ENCODE measurements at regions not wholly inside any gene's neighbourhood (a gene's known extent, or its start where the extent isn't known, plus 50 kb on each side); places are given as distances from the start of the nearest gene placed in this dataset.

DNA sequence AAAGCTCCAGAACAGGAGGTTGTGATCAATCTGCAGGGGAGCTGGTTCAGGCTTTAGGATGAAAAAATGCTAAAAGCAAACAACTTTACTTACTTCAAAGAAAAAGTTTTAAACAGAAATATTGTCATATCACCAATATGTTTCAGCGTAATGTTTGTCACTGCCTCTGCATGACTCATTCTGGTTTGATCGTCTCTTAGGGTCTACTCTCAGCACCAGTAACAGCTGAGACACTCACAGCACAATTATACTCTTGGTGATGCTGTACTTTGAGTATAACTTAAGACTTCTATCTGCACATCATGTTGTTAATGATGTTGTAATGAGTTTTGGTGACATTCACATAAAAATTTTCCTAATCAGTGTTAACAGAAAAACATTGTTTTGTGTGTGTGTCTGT lies 665.4 kb downstream of the EPM2A start:
- Histone ChIP-seq H3K79me2 (ENCODE audit: control insufficient read depth in 1 of 2, insufficient read depth in 2 of 2, low read length in 2 of 2) (no peaks in the 10 kb centered on the region), H2BK12ac (ENCODE audit: low read depth, low read length) (no peak overlapping the region), H3K56ac (replicated peaks; ENCODE audit: insufficient read length, low read depth, low read length) (no peak overlapping the region), H2BK15ac (ENCODE audit: low read length) (no peak overlapping the region), H3K4ac (replicated peaks; ENCODE audit: insufficient read length, low read depth, low read length) (no peak overlapping the region), H3K27me3 (replicated peaks in 1 of 4; ENCODE audit: control insufficient read depth in 3 of 4, extremely low read depth in 1 of 4, insufficient read depth in 3 of 4, low read length in 3 of 4) (no peaks in the 10 kb centered on the region), H3K4me2 (ENCODE audit: insufficient read depth in 1 of 2, low read depth in 2 of 2, low read length in 2 of 2) (no peak overlapping the region), H2BK5ac (ENCODE audit: low read depth, low read length) (no peak overlapping the region), H3K23me2 (ENCODE audit: low read depth, low read length) (no peaks in the 10 kb centered on the region; the same call in 1 of the 2 replicates), H3K27ac (ENCODE audit: low read depth, low read length) (no peak overlapping the region), H3K9ac (replicated peaks in 1 of 4; ENCODE audit: extremely low read depth in 1 of 4, low read depth in 3 of 4, low read length in 3 of 4) (no peak overlapping the region), H4K5ac (ENCODE audit: insufficient read length, low read depth, low read length) (no peak overlapping the region), H3K4me1 (replicated peaks in 1 of 4; ENCODE audit: control insufficient read depth in 3 of 4, insufficient read depth in 4 of 4, low read length in 3 of 4) (no peaks in the 10 kb centered on the region), H3K23ac (ENCODE audit: insufficient read length) (no peak overlapping the region), H2AK5ac (ENCODE audit: low read depth, low read length) (no peak overlapping the region), H2AFZ (ENCODE audit: low read length) (no peak overlapping the region), H4K91ac (replicated peaks; ENCODE audit: insufficient read length, low read length) (no peak overlapping the region), H3K79me1 (ENCODE audit: low read depth, low read length) (no peaks in the 10 kb centered on the region), H2BK120ac (replicated peaks; ENCODE audit: low read depth, low read length) (no peak overlapping the region), H3K18ac (ENCODE audit: extremely low read depth, low read length) (no peak overlapping the region), H2BK20ac (ENCODE audit: low read length) (no peak overlapping the region), H3K14ac (ENCODE audit: insufficient read length) (no peak overlapping the region), H4K8ac (ENCODE audit: extremely low read depth, insufficient read depth, low read length) (no peak overlapping the region), H4K20me1 (replicated peaks in 1 of 2; ENCODE audit: control insufficient read depth in 1 of 2, insufficient read depth in 2 of 2, low read length in 2 of 2) (no peaks in the 10 kb centered on the region), H3K36me3 (ENCODE audit: control insufficient read depth in 2 of 4, insufficient read depth in 4 of 4, low read length in 3 of 4) (no peaks in the 10 kb centered on the region), H3K4me3 (ENCODE audit: extremely low read depth in 1 of 4, insufficient read depth in 2 of 4, low read depth in 3 of 4, low read length in 4 of 4) (no peak overlapping the region), H3K9me3 (ENCODE audit: insufficient read depth in 2 of 2, low read depth in 1 of 2, low read length in 1 of 2) (no peaks in the 10 kb centered on the region)
- 93% methylated on average over 2 of the region's 2 CpGs; no CpG with 5 or more reads in 1 of the 2 experiments for WGBS, 2 experiments (ENCODE audit: extremely low coverage in 1 of 2, insufficient coverage in 1 of 2, insufficient read length in 1 of 2, insufficient replicate concordance in 2 of 2, low coverage in 1 of 2, low lambda C conversion rate in 2 of 2, missing lambda C conversion rate in 1 of 2)
- no peak for FAIRE-seq
- CTCF ChIA-PET (ENCODE audit: partially characterized antibody), result interaction anchor here (1.2 kb wide), 1 partner anchor 29 kb away, joined by 3 read pairs; no protein-coding TSS in a partner anchor
- DNase-seq (ENCODE audit: low read depth in 1 of 2, low spot score in 2 of 2), result no peak
- POLR2A ChIA-PET (ENCODE audit: partially characterized antibody), result no interaction called here
- TF ChIP-seq CREB1 (IDR thresholded peaks at IDR 0.05) (no peak), BCL11A (IDR thresholded peaks at IDR 0.05; ENCODE audit: low read depth in 2 of 2, low read length in 2 of 2) (no peak)

All from H1 (cell line).